Transverse colon (tissue), 4 donors: ENCODE measurements at regions not wholly inside any gene's neighbourhood (a gene's known extent, or its start where the extent isn't known, plus 50 kb on each side); places are given as distances from the start of the nearest gene placed in this dataset.
A peak's percentile ranks its signal among the peaks of the same experiment; 100 is the strongest.

ENCODE experiments used
- DNase-seq: peaks from one replicate; pipeline ENCODE4 v3.0.0-alpha.2; 2019
- H3K27ac ChIP-seq, 4 donors: fragments of 200-600 bp; sonication (generic); 2 replicates each; pipeline ENCODE4 v1.5.1; 2016 to 2018; ENCODE audit warnings: inconsistent platforms in 4 of 4
- H3K27me3 ChIP-seq: fragments of 200-600 bp; sonication (generic); 2 replicates; pipeline ENCODE4 v1.5.1; 2017; ENCODE audit warnings: inconsistent platforms
- H3K36me3 ChIP-seq, 4 donors: fragments of 200-600 bp; sonication (generic); 2 replicates each; pipeline ENCODE4 v1.5.1; 2017 to 2019; ENCODE audit warnings: inconsistent platforms in 4 of 4
- H3K4me1 ChIP-seq, 4 donors: fragments of 200-600 bp; sonication (generic); 2 replicates each; pipeline ENCODE4 v1.5.1; 2017 to 2020; ENCODE audit warnings: inconsistent platforms in 4 of 4
- H3K4me3 ChIP-seq, 4 donors: fragments of 200-600 bp; sonication (generic); 1 replicate in 1 of 4; 2 replicates in 3 of 4; pipeline versions ENCODE4 v1.5.1 to v1.6.1; 2017 to 2019; ENCODE audit warnings: inconsistent platforms in 4 of 4
- H3K9me3 ChIP-seq, 2 donors: fragments of 200-600 bp; sonication (generic); 2 replicates each; pipeline ENCODE4 v1.5.1; 2017 to 2019; ENCODE audit warnings: inconsistent platforms in 2 of 2
- EP300 ChIP-seq: sonication (generic); formaldehyde crosslinking; IDR thresholded peaks from one replicate; pipeline ENCODE4 v1.6.1; 2017; ENCODE audit warnings: antibody characterized with exemption, low read depth
- POLR2A ChIP-seq: fragments of 450-650 bp; IDR thresholded peaks from one replicate; pipeline ENCODE4 v1.6.1; 2016; ENCODE audit warnings: antibody characterized with exemption, mild to moderate bottlenecking, moderate library complexity
- POLR2AphosphoS5 ChIP-seq, 3 donors: sonication (generic); formaldehyde crosslinking; IDR thresholded peaks; one replicate each; pipeline ENCODE4 v1.6.1; 2016; ENCODE audit warnings: antibody characterized with exemption in 3 of 3
- whole genome bisulfite sequencing, 2 donors: methylation state at CpG; one replicate each; pipeline ENCODE4 v1.1.5; 2018; ENCODE audit warnings: low coverage in 1 of 2; 5-methylcytosine and 5-hydroxymethylcytosine counted together
- in situ Hi-C, 4 donors: fragments of 200-750 bp; cut with MboI; loops; one replicate each; pipeline versions ENCODE4 v1.15.0 to v1.15.1; 2017; ENCODE audit warnings: low sequenced_read_pairs in 3 of 4, low pct_ligation_motif_present in 1 of 4, low pct_unique_long_range_greater_than_20kb in 1 of 4
- intact Hi-C: fragments of 100-400 bp; cut with DNase I; formaldehyde crosslinking; loops from one replicate; pipeline ENCODE4 v1.15.1; 2023; ENCODE audit warnings: low total_unique reads
- TF ChIP-seq, protein P1 (sequence below), 5 experiments: fragments of 200-600 bp in 3 of 5; fragments of 450-650 bp in 2 of 5; sonication (generic) in 3 of 5; IDR thresholded peaks; 1 replicate in 2 of 5; 2 replicates in 3 of 5; pipeline ENCODE4 v1.5.1; 2016 to 2017; ENCODE audit warnings: antibody characterized with exemption in 5 of 5, inconsistent platforms in 3 of 5, mild to moderate bottlenecking in 2 of 5, moderate library complexity in 1 of 5

- intact Hi-C loops (no loop called here), in situ Hi-C loops (no loop called here)
- 85 to 100% methylated on average over 1 to 2 of the region's 2 CpGs for WGBS, 2 donors
- peaks cover 15 to 34% (median 19%) of the 10 kb centered on the region in 4 donors for H3K4me1 ChIP-seq
- H3K36me3 ChIP-seq, result no peaks in the 10 kb centered on the region
- no peak for DNase-seq
- no peak overlapping the region for H3K27ac ChIP-seq
- TF ChIP-seq EP300 (no peak), POLR2AphosphoS5 (IDR thresholded peaks at IDR 0.05) (no peak), POLR2A (no peak)
- TF ChIP-seq, protein P1, sequence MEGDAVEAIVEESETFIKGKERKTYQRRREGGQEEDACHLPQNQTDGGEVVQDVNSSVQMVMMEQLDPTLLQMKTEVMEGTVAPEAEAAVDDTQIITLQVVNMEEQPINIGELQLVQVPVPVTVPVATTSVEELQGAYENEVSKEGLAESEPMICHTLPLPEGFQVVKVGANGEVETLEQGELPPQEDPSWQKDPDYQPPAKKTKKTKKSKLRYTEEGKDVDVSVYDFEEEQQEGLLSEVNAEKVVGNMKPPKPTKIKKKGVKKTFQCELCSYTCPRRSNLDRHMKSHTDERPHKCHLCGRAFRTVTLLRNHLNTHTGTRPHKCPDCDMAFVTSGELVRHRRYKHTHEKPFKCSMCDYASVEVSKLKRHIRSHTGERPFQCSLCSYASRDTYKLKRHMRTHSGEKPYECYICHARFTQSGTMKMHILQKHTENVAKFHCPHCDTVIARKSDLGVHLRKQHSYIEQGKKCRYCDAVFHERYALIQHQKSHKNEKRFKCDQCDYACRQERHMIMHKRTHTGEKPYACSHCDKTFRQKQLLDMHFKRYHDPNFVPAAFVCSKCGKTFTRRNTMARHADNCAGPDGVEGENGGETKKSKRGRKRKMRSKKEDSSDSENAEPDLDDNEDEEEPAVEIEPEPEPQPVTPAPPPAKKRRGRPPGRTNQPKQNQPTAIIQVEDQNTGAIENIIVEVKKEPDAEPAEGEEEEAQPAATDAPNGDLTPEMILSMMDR (IDR thresholded peaks at IDR 0.05), result no peak
- no peaks in the 10 kb centered on the region for H3K9me3 ChIP-seq
- H3K27me3 ChIP-seq, result no peaks in the 10 kb centered on the region
- H3K4me3 ChIP-seq, result no peak overlapping the region
Measured at GRCh38 chr15:91534235-91534634, 319.3 kb upstream of the SLCO3A1 start.

DNA sequence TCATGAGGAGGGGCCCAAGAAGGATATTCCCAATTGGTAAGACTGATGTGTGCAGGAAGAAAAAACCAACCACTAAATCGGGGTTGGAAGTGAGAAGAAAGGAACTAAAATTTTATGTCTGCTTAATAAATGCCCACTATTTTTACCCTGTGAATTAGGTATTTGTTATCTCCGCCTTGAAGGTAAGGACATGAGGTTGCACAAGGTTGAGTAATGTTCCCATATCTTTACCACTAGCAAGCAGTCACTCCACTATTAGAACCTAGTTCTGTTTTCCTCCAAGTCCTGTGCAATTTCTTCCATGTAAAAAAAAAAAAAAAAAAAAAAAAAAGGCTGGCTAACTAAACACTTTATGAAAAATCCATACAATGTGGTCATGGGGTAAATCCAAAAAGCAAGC, 318.5 kb upstream of the SLCO3A1 start:
- TF ChIP-seq EP300 (no peak), POLR2AphosphoS5 (IDR thresholded peaks at IDR 0.05) (no peak), POLR2A (no peak)
- TF ChIP-seq, protein P1 (IDR thresholded peaks at IDR 0.05), result no peak
- no peaks in the 10 kb centered on the region for H3K27me3 ChIP-seq
- intact Hi-C loops, result no loop called here
- no peak overlapping the region for H3K27ac ChIP-seq
- no peaks in the 10 kb centered on the region for H3K9me3 ChIP-seq
- in situ Hi-C loops, result no loop called here
- H3K4me3 ChIP-seq, result no peak overlapping the region
- no peaks in the 10 kb centered on the region for H3K36me3 ChIP-seq
- WGBS, 2 donors, result 91 to 100% methylated on average over 2 of the region's 2 CpGs
- peaks cover 15 to 34% (median 19%) of the 10 kb centered on the region in 4 donors for H3K4me1 ChIP-seq
- DNase-seq, result no peak

DNA sequence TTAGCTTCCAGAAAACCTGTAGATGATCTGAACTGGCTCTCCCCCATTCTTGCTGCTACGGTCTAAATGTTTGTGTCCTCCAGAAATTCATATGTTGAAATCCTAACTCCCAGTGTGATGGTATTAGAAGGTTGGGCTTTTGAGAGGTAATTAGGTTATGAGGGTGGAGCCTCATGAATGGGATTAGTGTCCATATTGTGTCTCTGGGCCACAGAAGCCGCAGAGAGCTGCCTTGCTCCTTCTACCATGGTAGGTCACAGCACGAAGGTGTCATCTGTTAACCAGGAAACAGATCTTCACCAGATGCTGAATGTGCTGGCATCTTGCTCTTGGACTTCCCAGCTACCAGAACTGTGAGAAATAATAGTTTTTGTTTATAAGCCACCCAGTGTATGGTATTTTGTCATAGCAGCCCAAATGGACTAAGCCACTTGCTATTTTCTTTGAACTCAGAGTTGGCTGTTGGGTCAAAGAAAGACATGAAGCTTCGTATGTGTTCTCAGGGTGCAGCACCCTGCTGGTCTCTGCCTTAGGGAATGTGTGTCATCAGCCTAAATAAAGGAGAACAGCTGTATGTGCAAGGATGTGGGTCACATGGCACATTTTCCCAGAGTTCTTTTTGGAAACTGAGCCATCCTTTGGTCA, 317.5 kb upstream of the SLCO3A1 start:
- intact Hi-C loops, result no loop called here
- Histone ChIP-seq H3K27ac (peak overlapping the region in 2 of 4 donors; percentile 42 to 57), H3K4me1 (peaks cover 15 to 34% (median 19%) of the 10 kb centered on the region in 4 donors), H3K4me3 (no peak overlapping the region), H3K36me3 (no peaks in the 10 kb centered on the region), H3K9me3 (no peaks in the 10 kb centered on the region), H3K27me3 (no peaks in the 10 kb centered on the region)
- no peak for TF ChIP-seq POLR2A
- WGBS, 2 donors, result 82% methylated on average over 4 of the region's 4 CpGs; no CpG with 5 or more reads in 1 of the 2 donors
- in situ Hi-C loops, result no loop called here
- DNase-seq, result no peak

- no peak for TF ChIP-seq EP300
- no peak for TF ChIP-seq POLR2AphosphoS5 (IDR thresholded peaks at IDR 0.05)
- TF ChIP-seq, protein P1 (IDR thresholded peaks at IDR 0.05), result no peak
- no peak for TF ChIP-seq POLR2A
- Histone ChIP-seq H3K36me3 (no peaks in the 10 kb centered on the region), H3K4me1 (peaks cover 15 to 34% (median 19%) of the 10 kb centered on the region in 4 donors), H3K27me3 (no peaks in the 10 kb centered on the region), H3K27ac (peak overlapping the region in 2 of 4 donors; percentile 42 to 57), H3K4me3 (no peak overlapping the region), H3K9me3 (no peaks in the 10 kb centered on the region)
- intact Hi-C loops (no loop called here), in situ Hi-C loops (no loop called here)
- 44 to 45% methylated on average over 3 to 5 of the region's 5 CpGs for WGBS, 2 donors
- no peak for DNase-seq
Measured at GRCh38 chr15:91537856-91538255, 315.7 kb upstream of the SLCO3A1 start.

GRCh38 chr15:91538782-91539181, 314.7 kb upstream of the SLCO3A1 start:
- Histone ChIP-seq H3K9me3 (no peaks in the 10 kb centered on the region), H3K4me3 (no peak overlapping the region), H3K27ac (no peak overlapping the region), H3K36me3 (no peaks in the 10 kb centered on the region), H3K27me3 (no peaks in the 10 kb centered on the region), H3K4me1 (peaks cover 15 to 34% (median 19%) of the 10 kb centered on the region in 4 donors)
- in situ Hi-C loops, result no loop called here
- DNase-seq, result no peak
- TF ChIP-seq POLR2AphosphoS5 (IDR thresholded peaks at IDR 0.05), result no peak
- TF ChIP-seq, protein P1 (IDR thresholded peaks at IDR 0.05), result no peak
- intact Hi-C loops, result no loop called here
- 60 to 78% methylated on average over 2 of the region's 2 CpGs for WGBS, 2 donors
